H9 (cell line): ENCODE measurements at regions not wholly inside any gene's neighbourhood (a gene's known extent, or its start where the extent isn't known, plus 50 kb on each side); places are given as distances from the start of the nearest gene placed in this dataset.

Source experiments
- DNase-seq: peaks from one replicate; pipeline ENCODE4 v3.0.0-alpha.2; 2017
- H2AFZ ChIP-seq: one replicate; pipeline ENCODE4 v1.6.1; 2013; ENCODE audit warnings: mild to moderate bottlenecking, low read length, control low read depth, moderate library complexity
- H2AK5ac ChIP-seq: 2 replicates; pipeline ENCODE4 v1.6.1; 2013; ENCODE audit warnings: low read length, control low read depth, mixed read lengths; ENCODE audit not compliant: insufficient read length
- H2BK120ac ChIP-seq: one replicate; pipeline ENCODE4 v1.6.1; 2013; ENCODE audit warnings: low read depth, mild to moderate bottlenecking, low read length, control low read depth, inconsistent platforms; ENCODE audit not compliant: poor library complexity, severe bottlenecking
- H2BK12ac ChIP-seq: 2 replicates; pipeline ENCODE4 v1.6.1; 2013; ENCODE audit warnings: low read length, control low read depth, mixed read lengths, low read depth; ENCODE audit not compliant: insufficient read length
- H2BK15ac ChIP-seq: 2 replicates; pipeline ENCODE4 v1.6.1; 2013; ENCODE audit warnings: low read depth, low read length, control low read depth
- H2BK20ac ChIP-seq: one replicate; pipeline ENCODE4 v1.6.1; 2013; ENCODE audit warnings: low read depth, mild to moderate bottlenecking, low read length, control low read depth, inconsistent platforms; ENCODE audit not compliant: poor library complexity, severe bottlenecking
- H2BK5ac ChIP-seq: 2 replicates; pipeline ENCODE4 v1.6.1; 2013; ENCODE audit warnings: low read length, control low read depth, mixed read lengths; ENCODE audit not compliant: insufficient read length
- H3K14ac ChIP-seq: 2 replicates; pipeline ENCODE4 v1.6.1; 2013; ENCODE audit warnings: low read length, control low read depth; ENCODE audit not compliant: insufficient read depth
- H3K18ac ChIP-seq: 2 replicates; pipeline ENCODE4 v1.6.1; 2013; ENCODE audit warnings: low read depth, mild to moderate bottlenecking, mixed read lengths, low read length, control low read depth; ENCODE audit not compliant: insufficient read length
- H3K23ac ChIP-seq: 2 replicates; pipeline ENCODE4 v1.6.1; 2013; ENCODE audit warnings: low read length, control low read depth, mixed read lengths, low read depth; ENCODE audit not compliant: insufficient read length
- H3K23me2 ChIP-seq: 2 replicates; pipeline ENCODE4 v1.6.1; 2013; ENCODE audit warnings: low read depth, mild to moderate bottlenecking, mixed read lengths, low read length, control low read depth; ENCODE audit not compliant: insufficient read length, poor library complexity, severe bottlenecking
- H3K27ac ChIP-seq: 2 replicates; pipeline ENCODE4 v1.5.1; 2013; ENCODE audit warnings: low read length, control low read depth, mixed read lengths, low read depth; ENCODE audit not compliant: insufficient read length
- H3K27me3 ChIP-seq: 2 replicates; pipeline ENCODE4 v1.6.1; 2013; ENCODE audit warnings: low read length, control low read depth, inconsistent platforms; ENCODE audit not compliant: insufficient read depth
- H3K4ac ChIP-seq: 2 replicates; pipeline ENCODE4 v1.6.1; 2013; ENCODE audit warnings: low read depth, mild to moderate bottlenecking, control low read depth, inconsistent platforms, low read length, moderate library complexity
- H3K4me1 ChIP-seq: 2 replicates; pipeline ENCODE4 v1.6.1; 2013; ENCODE audit warnings: low read length, control low read depth, inconsistent platforms; ENCODE audit not compliant: insufficient read depth
- H3K4me2 ChIP-seq: 2 replicates; pipeline ENCODE4 v1.6.1; 2013; ENCODE audit warnings: low read length, control low read depth, mixed read lengths; ENCODE audit not compliant: insufficient read length, insufficient read depth
- H3K56ac ChIP-seq: 2 replicates; pipeline ENCODE4 v1.6.1; 2013; ENCODE audit warnings: low read depth, mild to moderate bottlenecking, mixed read lengths, low read length, control low read depth; ENCODE audit not compliant: insufficient read length
- H3K79me1 ChIP-seq: 2 replicates; pipeline ENCODE4 v1.6.1; 2013; ENCODE audit warnings: low read depth, mild to moderate bottlenecking, moderate library complexity, low read length, control low read depth, inconsistent platforms; ENCODE audit not compliant: insufficient read depth, poor library complexity, severe bottlenecking
- H3K79me2 ChIP-seq: 2 replicates; pipeline ENCODE4 v1.6.1; 2013; ENCODE audit warnings: low read length, control low read depth, inconsistent platforms; ENCODE audit not compliant: insufficient read depth
- H3K9ac ChIP-seq: 2 replicates; pipeline ENCODE4 v1.6.1; 2013; ENCODE audit warnings: low read length, control low read depth, mixed read lengths; ENCODE audit not compliant: insufficient read length; ENCODE audit errors: extremely low read depth
- H3K9me3 ChIP-seq: one replicate; pipeline ENCODE4 v1.6.1; 2013; ENCODE audit warnings: low read depth, low read length, inconsistent platforms; ENCODE audit not compliant: control insufficient read depth
- H3T11ph ChIP-seq: one replicate; pipeline ENCODE4 v1.6.1; 2013; ENCODE audit warnings: mild to moderate bottlenecking, low read length, control low read depth, inconsistent platforms
- H4K20me1 ChIP-seq: one replicate; pipeline ENCODE4 v1.6.1; 2013; ENCODE audit not compliant: control insufficient read depth, insufficient read length, insufficient read depth
- H4K5ac ChIP-seq: 2 replicates; pipeline ENCODE4 v1.6.1; 2013; ENCODE audit warnings: low read depth, mild to moderate bottlenecking, mixed read lengths, low read length, control low read depth; ENCODE audit not compliant: insufficient read length
- H4K8ac ChIP-seq: replicated peaks from 2 replicates; pipeline ENCODE4 v1.6.1; 2013; ENCODE audit warnings: low read length, control low read depth, mixed read lengths, low read depth; ENCODE audit not compliant: insufficient read length
- H4K91ac ChIP-seq: 2 replicates; pipeline ENCODE4 v1.6.1; 2013; ENCODE audit warnings: low read depth, mild to moderate bottlenecking, moderate library complexity, mixed read lengths, low read length, control low read depth; ENCODE audit not compliant: insufficient read length
- H3K27ac Mint-ChIP-seq, 3 experiments: 2 replicates in 2 of 3; 3 replicates in 1 of 3; pipeline ENCODE4 v1.8.0; 2020 to 2021; ENCODE audit warnings: mixed read lengths in 3 of 3, mild to moderate bottlenecking in 1 of 3, moderate library complexity in 1 of 3
- H3K27me3 Mint-ChIP-seq: 2 replicates; pipeline ENCODE4 v1.8.0; 2021; ENCODE audit warnings: low read depth, mild to moderate bottlenecking, moderate library complexity, mixed read lengths
- H3K36me3 Mint-ChIP-seq, 3 experiments: 2 replicates in 2 of 3; 3 replicates in 1 of 3; pipeline ENCODE4 v1.8.0; 2020 to 2021; ENCODE audit warnings: low read depth in 3 of 3, mixed read lengths in 3 of 3; ENCODE audit not compliant: insufficient read depth in 1 of 3
- H3K4me1 Mint-ChIP-seq, 2 experiments: 2 replicates each; pipeline ENCODE4 v1.8.0; 2020; ENCODE audit warnings: mixed read lengths in 2 of 2
- H3K4me3 Mint-ChIP-seq, 2 experiments: 2 replicates in 1 of 2; 3 replicates in 1 of 2; pipeline ENCODE4 v1.8.0; 2020 to 2021; ENCODE audit warnings: mild to moderate bottlenecking in 2 of 2, mixed read lengths in 2 of 2, moderate library complexity in 1 of 2
- H3K9me3 Mint-ChIP-seq, 2 experiments: 2 replicates in 1 of 2; 3 replicates in 1 of 2; pipeline ENCODE4 v1.8.0; 2020; ENCODE audit warnings: mild to moderate bottlenecking in 2 of 2, mixed read lengths in 2 of 2, moderate library complexity in 1 of 2
- WGBS: extraction: QIAGEN DNeasy Blood & Tissue Kit; methylation state at CpG from one replicate; pipeline ENCODE4 v1.1.7; 2013; ENCODE audit warnings: missing lambda C conversion rate, low lambda C conversion rate, mixed read lengths; ENCODE audit not compliant: insufficient read length; ENCODE audit errors: extremely low coverage; 5-methylcytosine and 5-hydroxymethylcytosine counted together
- TF ChIP-seq, protein P1 (sequence below): fragments of 200-600 bp; sonication (generic); conservative IDR thresholded peaks from 3 replicates; pipeline ENCODE4 v1.8.0; 2021; ENCODE audit warnings: antibody characterized with exemption, mild to moderate bottlenecking

DNA sequence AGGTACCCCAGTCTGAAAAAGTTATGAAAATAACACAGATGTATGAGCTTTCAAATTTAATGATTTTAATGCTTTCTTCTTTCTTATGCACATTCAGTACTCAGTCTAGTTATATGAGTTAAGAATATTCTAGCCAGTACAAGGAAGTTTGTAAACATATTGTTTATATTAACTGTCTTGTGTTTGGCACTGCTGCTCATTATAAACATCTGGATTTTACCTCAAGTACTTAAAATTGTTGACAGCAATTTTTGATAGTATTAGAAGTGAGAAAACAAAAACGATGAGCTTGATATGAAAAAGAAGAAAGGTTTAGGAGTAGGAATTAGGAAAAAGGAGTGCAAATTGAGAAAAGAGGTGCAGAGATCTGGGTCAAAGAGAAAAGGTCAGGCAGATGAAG, 293.3 kb downstream of the C3orf38 start:
- Histone ChIP-seq H2BK15ac (no peak overlapping the region), H3T11ph (no peak overlapping the region), H3K9ac (no peak overlapping the region), H2BK120ac (no peak overlapping the region), H3K56ac (no peak overlapping the region), H2AK5ac (no peak overlapping the region), H3K23ac (no peak overlapping the region), H3K18ac (no peak overlapping the region), H4K20me1 (no peaks in the 10 kb centered on the region), H2BK5ac (no peak overlapping the region), H3K27me3 (no peaks in the 10 kb centered on the region), H3K14ac (no peak overlapping the region), H3K4ac (no peak overlapping the region), H2BK20ac (no peak overlapping the region), H2AFZ (no peak overlapping the region), H3K23me2 (no peaks in the 10 kb centered on the region), H3K4me2 (no peak overlapping the region), H3K79me2 (no peaks in the 10 kb centered on the region), H4K91ac (no peak overlapping the region), H2BK12ac (no peak overlapping the region), H4K8ac (no peak overlapping the region), H3K9me3 (no peaks in the 10 kb centered on the region), H3K4me1 (no peaks in the 10 kb centered on the region), H3K79me1 (no peaks in the 10 kb centered on the region), H4K5ac (no peak overlapping the region), H3K27ac (no peak overlapping the region)
- Mint-ChIP-seq H3K27me3 (no peaks in the 10 kb centered on the region), H3K36me3 (no peaks in the 10 kb centered on the region), H3K4me3 (no peak overlapping the region), H3K9me3 (no peaks in the 10 kb centered on the region), H3K4me1 (no peaks in the 10 kb centered on the region; a peak in 1 of 4 replicates), H3K27ac (no peak overlapping the region)
- WGBS, result 100% methylated on average over 1 of the region's 1 CpG
- TF ChIP-seq, protein P1, sequence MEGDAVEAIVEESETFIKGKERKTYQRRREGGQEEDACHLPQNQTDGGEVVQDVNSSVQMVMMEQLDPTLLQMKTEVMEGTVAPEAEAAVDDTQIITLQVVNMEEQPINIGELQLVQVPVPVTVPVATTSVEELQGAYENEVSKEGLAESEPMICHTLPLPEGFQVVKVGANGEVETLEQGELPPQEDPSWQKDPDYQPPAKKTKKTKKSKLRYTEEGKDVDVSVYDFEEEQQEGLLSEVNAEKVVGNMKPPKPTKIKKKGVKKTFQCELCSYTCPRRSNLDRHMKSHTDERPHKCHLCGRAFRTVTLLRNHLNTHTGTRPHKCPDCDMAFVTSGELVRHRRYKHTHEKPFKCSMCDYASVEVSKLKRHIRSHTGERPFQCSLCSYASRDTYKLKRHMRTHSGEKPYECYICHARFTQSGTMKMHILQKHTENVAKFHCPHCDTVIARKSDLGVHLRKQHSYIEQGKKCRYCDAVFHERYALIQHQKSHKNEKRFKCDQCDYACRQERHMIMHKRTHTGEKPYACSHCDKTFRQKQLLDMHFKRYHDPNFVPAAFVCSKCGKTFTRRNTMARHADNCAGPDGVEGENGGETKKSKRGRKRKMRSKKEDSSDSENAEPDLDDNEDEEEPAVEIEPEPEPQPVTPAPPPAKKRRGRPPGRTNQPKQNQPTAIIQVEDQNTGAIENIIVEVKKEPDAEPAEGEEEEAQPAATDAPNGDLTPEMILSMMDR, result no peak
- DNase-seq, result no peak
